ENCODE measurements at regions not wholly inside any gene's neighbourhood (a gene's known extent, or its start where the extent isn't known, plus 50 kb on each side); places are given as distances from the start of the nearest gene placed in this dataset.

- DNase-seq, result no peak
- intact Hi-C loops (cut with DNase I), result no loop called here
Observed at GRCh38 chr2:37537316-37537715, 134.1 kb downstream of the CDC42EP3 start.

- DNase-seq, result no peak
- intact Hi-C loops (cut with DNase I), result no loop called here
Observed at GRCh38 chr2:37541516-37541915, 129.9 kb downstream of the CDC42EP3 start.

- no peak for DNase-seq
- intact Hi-C loops (cut with DNase I), result no loop called here
Observed at GRCh38 chr2:37543999-37544557, 127.4 kb downstream of the CDC42EP3 start.

- intact Hi-C loops (cut with DNase I), result no loop called here
- DNase-seq, result no peak
Observed at GRCh38 chr2:37544591-37545031, 126.8 kb downstream of the CDC42EP3 start.

- DNase-seq, result no peak
- intact Hi-C loops (cut with DNase I), result no loop called here
Observed at GRCh38 chr2:37549598-37549997, 121.8 kb downstream of the CDC42EP3 start.

- DNase-seq, result no peak
- intact Hi-C loops (cut with DNase I), result no loop called here
Observed at GRCh38 chr2:37550190-37550589, 121.3 kb downstream of the CDC42EP3 start.

GRCh38 chr2:37551783-37552182 lies 119.7 kb downstream of the CDC42EP3 start:
- intact Hi-C loops (cut with DNase I), result no loop called here
- DNase-seq, result no peak

GRCh38 chr2:37552339-37552738 lies 119.1 kb downstream of the CDC42EP3 start:
- no peak for DNase-seq
- intact Hi-C loops (cut with DNase I), result no loop called here

GRCh38 chr2:37553411-37554154 lies 117.9 kb downstream of the CDC42EP3 start:
- DNase-seq, result no peak
- intact Hi-C loops (cut with DNase I), result no loop called here

GRCh38 chr2:37554155-37554510 lies 117.3 kb downstream of the CDC42EP3 start:
- intact Hi-C loops (cut with DNase I), result no loop called here

GRCh38 chr2:37554687-37555086 lies 116.8 kb downstream of the CDC42EP3 start:
- DNase-seq, result no peak
- intact Hi-C loops (cut with DNase I), result no loop called here

More at GRCh38 chr2:37554155-37554510, 117.3 kb downstream of the CDC42EP3 start:
- DNase-seq, result no peak

- intact Hi-C loops (cut with DNase I), result no loop called here
- no peak for DNase-seq
Observed at GRCh38 chr2:37555457-37555856, 116.0 kb downstream of the CDC42EP3 start.

GRCh38 chr2:37556256-37556655 lies 115.2 kb downstream of the CDC42EP3 start:
- intact Hi-C loops (cut with DNase I), result no loop called here

GRCh38 chr2:37558623-37559022 lies 112.8 kb downstream of the CDC42EP3 start:
- no peak for DNase-seq
- intact Hi-C loops (cut with DNase I), result no loop called here

More at GRCh38 chr2:37556256-37556655, 115.2 kb downstream of the CDC42EP3 start:
- DNase-seq, result no peak

- DNase-seq, result no peak
- intact Hi-C loops (cut with DNase I), result no loop called here
Observed at GRCh38 chr2:37560241-37560848, 111.1 kb downstream of the CDC42EP3 start.

- intact Hi-C loops (cut with DNase I), result no loop called here
- no peak for DNase-seq
Observed at GRCh38 chr2:37560863-37561614, 110.4 kb downstream of the CDC42EP3 start.

- no peak for DNase-seq
- intact Hi-C loops (cut with DNase I), result no loop called here
Observed at GRCh38 chr2:37561615-37562569, 109.5 kb downstream of the CDC42EP3 start.

- DNase-seq, result no peak
Observed at GRCh38 chr2:37563375-37564015, 107.9 kb downstream of the CDC42EP3 start.

GRCh38 chr2:37564356-37564755 lies 107.1 kb downstream of the CDC42EP3 start:
- intact Hi-C loops (cut with DNase I), result no loop called here
- DNase-seq, result no peak

More at GRCh38 chr2:37563375-37564015, 107.9 kb downstream of the CDC42EP3 start:
- intact Hi-C loops (cut with DNase I), result no loop called here

All from posterior cingulate gyrus (tissue), 11 donors.